SU-DHL-6 (cell line): ENCODE measurements at regions not wholly inside any gene's neighbourhood (a gene's known extent, or its start where the extent isn't known, plus 50 kb on each side); places are given as distances from the start of the nearest gene placed in this dataset.

ENCODE experiments used
- CTCF ChIP-seq: fragments of 200-600 bp; sonication (generic); IDR thresholded peaks from one replicate; pipeline ENCODE4 v1.5.1; 2017; ENCODE audit warnings: antibody characterized with exemption, mild to moderate bottlenecking, low read length, moderate library complexity; ENCODE audit not compliant: insufficient read depth, poor library complexity, severe bottlenecking
- EZH2phosphoT487 ChIP-seq: fragments of 200-600 bp; sonication (generic), shearing (Covaris generic); conservative IDR thresholded peaks from 2 replicates; pipeline ENCODE4 v1.6.1; 2018; ENCODE audit warnings: mild to moderate bottlenecking, antibody characterized with exemption, low read length, moderate library complexity, mixed read lengths

- TF ChIP-seq CTCF (no peak), EZH2phosphoT487 (no peak)
Measured at GRCh38 chr6:81669445-81669844, 83.0 kb downstream of the TENT5A start.
